IMR-90 (cell line): ENCODE measurements at regions not wholly inside any gene's neighbourhood (a gene's known extent, or its start where the extent isn't known, plus 50 kb on each side); places are given as distances from the start of the nearest gene placed in this dataset.

Experiments
- ATAC-seq: fragments of 200-7000 bp; cut with Tn5 transposase; 2 replicates; pipeline ENCODE4 v1.9.1; 2020; ENCODE audit warnings: low read depth, mild to moderate bottlenecking, moderate library complexity
- BruUV-seq: library from RNA; stranded (reverse); fragments of 400-500 nt; replicated peaks from 2 replicates; lab custom pipeline; 2021; lab: Mats Ljungman, UMichigan
- CTCF ChIA-PET: fragments of 300-600 bp; formaldehyde crosslinking; extraction: SDS; loops from one replicate; lab custom pipeline; 2021; ENCODE audit warnings: antibody characterized with exemption; lab: Yijun Ruan, JAX
- POLR2A ChIA-PET: fragments of 300-600 bp; sonication (Branson Sonifier 250); formaldehyde crosslinking; loops from one replicate; lab custom pipeline; 2022; ENCODE audit warnings: antibody characterized with exemption; ENCODE audit not compliant: unreplicated experiment; lab: Charles Lee
- DNase-seq: peaks from one replicate; pipeline ENCODE4 v3.0.0; 2013
- H2AFZ ChIP-seq: replicated peaks from 2 replicates; pipeline ENCODE3; 2013; ENCODE audit warnings: low read length, mild to moderate bottlenecking; ENCODE audit not compliant: poor library complexity
- H2AK5ac ChIP-seq: 2 replicates; pipeline ENCODE4 v1.6.1; 2013; ENCODE audit warnings: low read depth, low read length, inconsistent platforms
- H2AK9ac ChIP-seq: replicated peaks from 2 replicates; pipeline ENCODE3; 2013; ENCODE audit warnings: mild to moderate bottlenecking, low read depth, low read length, moderate library complexity; ENCODE audit not compliant: poor library complexity
- H2BK120ac ChIP-seq: 2 replicates; pipeline ENCODE4 v1.6.1; 2013; ENCODE audit warnings: low read depth, low read length, inconsistent platforms
- H2BK15ac ChIP-seq: 3 replicates; pipeline ENCODE4 v1.6.1; 2013; ENCODE audit warnings: low read depth, low read length, inconsistent platforms
- H2BK20ac ChIP-seq: 2 replicates; pipeline ENCODE4 v1.6.1; 2013; ENCODE audit warnings: low read depth, mild to moderate bottlenecking, inconsistent platforms, low read length, moderate library complexity
- H2BK5ac ChIP-seq: 2 replicates; pipeline ENCODE4 v1.6.1; 2013; ENCODE audit warnings: mild to moderate bottlenecking, low read depth, low read length, inconsistent platforms; ENCODE audit not compliant: poor library complexity, severe bottlenecking
- H3K14ac ChIP-seq: replicated peaks from 2 replicates; pipeline ENCODE4 v1.6.1; 2013; ENCODE audit warnings: low read depth, low read length, inconsistent platforms
- H3K18ac ChIP-seq: 2 replicates; pipeline ENCODE4 v1.6.1; 2013; ENCODE audit warnings: low read depth, low read length, control low read depth
- H3K23ac ChIP-seq: 2 replicates; pipeline ENCODE4 v1.6.1; 2013; ENCODE audit warnings: low read depth, low read length, inconsistent platforms
- H3K27ac ChIP-seq: 2 replicates; pipeline ENCODE4 v1.5.1; 2013; ENCODE audit warnings: mild to moderate bottlenecking, control low read depth, low read length; ENCODE audit not compliant: insufficient read depth
- H3K27me3 ChIP-seq: 2 replicates; pipeline ENCODE4 v1.6.1; 2013; ENCODE audit warnings: low read length; ENCODE audit not compliant: control insufficient read depth, insufficient read depth
- H3K36me3 ChIP-seq: 2 replicates; pipeline ENCODE4 v1.6.1; 2013; ENCODE audit warnings: low read length, mixed read lengths; ENCODE audit not compliant: control insufficient read depth, insufficient read depth
- H3K4ac ChIP-seq: 2 replicates; pipeline ENCODE4 v1.6.1; 2013; ENCODE audit warnings: low read depth, low read length, inconsistent platforms
- H3K4me1 ChIP-seq: 2 replicates; pipeline ENCODE4 v1.6.1; 2013; ENCODE audit warnings: low read length, mixed read lengths; ENCODE audit not compliant: control insufficient read depth, insufficient read depth
- H3K4me2 ChIP-seq: 2 replicates; pipeline ENCODE4 v1.6.1; 2013; ENCODE audit warnings: low read depth, mild to moderate bottlenecking, control low read depth, low read length, moderate library complexity
- H3K4me3 ChIP-seq: 2 replicates; pipeline ENCODE4 v1.5.1; 2013; ENCODE audit warnings: low read depth, mild to moderate bottlenecking, control low read depth, low read length, moderate library complexity; ENCODE audit not compliant: insufficient read depth
- H3K56ac ChIP-seq: 2 replicates; pipeline ENCODE4 v1.6.1; 2013; ENCODE audit warnings: low read length, inconsistent platforms; ENCODE audit not compliant: insufficient read depth; ENCODE audit errors: extremely low read depth
- H3K79me1 ChIP-seq, 2 experiments: 2 replicates each; pipeline ENCODE4 v1.6.1; 2013; ENCODE audit warnings: low read length in 2 of 2, inconsistent platforms in 1 of 2, low read depth in 1 of 2
- H3K9ac ChIP-seq: 2 replicates; pipeline ENCODE4 v1.6.1; 2013; ENCODE audit warnings: low read depth, low read length, control low read depth
- H3K9me1 ChIP-seq: 2 replicates; pipeline ENCODE4 v1.6.1; 2013; ENCODE audit warnings: low read length, inconsistent platforms; ENCODE audit not compliant: insufficient read depth
- H3K9me3 ChIP-seq: 2 replicates; pipeline ENCODE4 v1.6.1; 2013; ENCODE audit warnings: low read length; ENCODE audit not compliant: control insufficient read depth, insufficient read depth
- H4K20me1 ChIP-seq: 2 replicates; pipeline ENCODE4 v1.6.1; 2013; ENCODE audit warnings: low read length, inconsistent platforms; ENCODE audit not compliant: insufficient read depth
- H4K5ac ChIP-seq: 2 replicates; pipeline ENCODE4 v1.6.1; 2013; ENCODE audit warnings: mild to moderate bottlenecking, low read depth, low read length, control low read depth
- H4K8ac ChIP-seq, 2 experiments: 2 replicates each; pipeline ENCODE4 v1.6.1; 2013; ENCODE audit warnings: low read depth in 2 of 2, low read length in 2 of 2, control low read depth in 1 of 2, inconsistent platforms in 1 of 2
- H4K91ac ChIP-seq: 2 replicates; pipeline ENCODE4 v1.6.1; 2013; ENCODE audit warnings: low read depth, low read length, inconsistent platforms; ENCODE audit not compliant: insufficient read depth
- BHLHE40 ChIP-seq: fragments of 150-350 bp; IDR thresholded peaks from 2 replicates; pipeline ENCODE4 v1.6.1; 2016; ENCODE audit warnings: mild to moderate bottlenecking, low read depth, low read length
- CEBPB ChIP-seq: IDR thresholded peaks from 2 replicates; pipeline ENCODE4 v1.6.1; 2012; ENCODE audit warnings: low read depth, low read length, improper control_type of control experiment
- RAD21 ChIP-seq: IDR thresholded peaks from 2 replicates; pipeline ENCODE4 v1.6.1; 2012; ENCODE audit warnings: low read length, improper control_type of control experiment
- RCOR1 ChIP-seq: IDR thresholded peaks from 2 replicates; pipeline ENCODE4 v1.6.1; 2012; ENCODE audit warnings: mild to moderate bottlenecking, low read length, improper control_type of control experiment; ENCODE audit not compliant: insufficient replicate concordance
- WGBS, 2 experiments: methylation state at CpG; one replicate each; pipeline versions ENCODE4 v1.1.5 to v1.1.7; 2013; ENCODE audit warnings: missing lambda C conversion rate in 2 of 2; ENCODE audit not compliant: insufficient read length in 1 of 2; ENCODE audit errors: extremely low coverage in 2 of 2; 5-methylcytosine and 5-hydroxymethylcytosine counted together
- dilution Hi-C: fragments of 300-500 bp; cut with HindIII; formaldehyde crosslinking; loops from one replicate; pipeline ENCODE4 v1.14.3; 2018; ENCODE audit warnings: low sequenced_read_pairs; ENCODE audit not compliant: unreplicated experiment
- in situ Hi-C: fragments of 300-500 bp; cut with MboI; formaldehyde crosslinking; loops from 3 replicates; pipeline ENCODE4 v1.14.3; 2019; ENCODE audit warnings: low sequenced_read_pairs, inconsistent platforms, mixed read lengths
- intact Hi-C: fragments of 100-400 bp; cut with micrococcal nuclease; formaldehyde crosslinking; loops from 2 replicates; pipeline ENCODE4 v1.10.0; 2022

DNA sequence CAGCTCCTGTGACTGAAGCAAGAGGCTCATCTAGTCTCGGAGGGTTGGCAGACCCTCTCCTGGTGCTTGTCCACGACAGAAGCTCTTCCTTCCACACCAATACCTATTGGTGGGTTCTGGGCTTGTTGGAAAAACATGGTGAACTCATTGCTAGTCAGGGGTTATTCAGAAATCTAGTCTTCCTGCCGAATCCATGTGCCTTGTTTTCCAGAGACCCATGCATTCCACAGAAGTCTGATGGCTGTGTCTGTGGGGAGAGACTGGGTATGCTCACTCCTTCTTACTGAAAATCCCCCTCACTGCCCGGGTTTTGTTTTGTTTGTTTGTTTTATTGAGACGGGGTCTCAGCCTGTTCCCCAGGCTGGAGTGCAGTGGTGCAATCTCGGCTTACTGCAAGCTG, 138.3 kb downstream of the DNAJB6 start:
- H4K91ac ChIP-seq = no peak overlapping the region
- no peak overlapping the region for H4K5ac ChIP-seq
- no peak for ATAC-seq
- no peak for DNase-seq
- no peak for TF ChIP-seq CEBPB
- TF ChIP-seq RCOR1 = no peak
- no peak for TF ChIP-seq RAD21
- TF ChIP-seq BHLHE40 = no peak
- no peak overlapping the region for H2BK5ac ChIP-seq
- H4K20me1 ChIP-seq = no peaks in the 10 kb centered on the region
- H3K9ac ChIP-seq = no peak overlapping the region
- no peaks in the 10 kb centered on the region for H3K27me3 ChIP-seq
- H3K36me3 ChIP-seq = no peaks in the 10 kb centered on the region
- no peak overlapping the region for H3K56ac ChIP-seq
- in situ Hi-C loops = no loop called here
- no peaks in the 10 kb centered on the region for H3K79me1 ChIP-seq
- intact Hi-C loops = no loop called here
- dilution Hi-C loops = no loop called here
- no peak overlapping the region for H3K4me3 ChIP-seq
- no peak overlapping the region for H2BK15ac ChIP-seq
- H3K27ac ChIP-seq = no peak overlapping the region
- POLR2A ChIA-PET = no interaction called here
- H2AK5ac ChIP-seq = no peak overlapping the region
- peak overlapping the region; percentile 32 for H2AFZ ChIP-seq
- H3K4me1 ChIP-seq = no peaks in the 10 kb centered on the region
- no CpG with 5 or more reads among the region's 6 CpGs for WGBS, 2 experiments
- no TSS peak for BruUV-seq
- H3K9me1 ChIP-seq = no peaks in the 10 kb centered on the region
- H4K8ac ChIP-seq = no peak overlapping the region
- peaks cover 12% of the 10 kb centered on the region for H3K9me3 ChIP-seq
- H2AK9ac ChIP-seq = no peak overlapping the region
- CTCF ChIA-PET = no interaction called here
- no peak overlapping the region for H2BK120ac ChIP-seq
- no peak overlapping the region for H3K4me2 ChIP-seq
- no peak overlapping the region for H2BK20ac ChIP-seq
- no peak overlapping the region for H3K14ac ChIP-seq
- H3K18ac ChIP-seq = no peak overlapping the region
- no peak overlapping the region for H3K23ac ChIP-seq
- H3K4ac ChIP-seq = no peak overlapping the region
